ENCODE measurements at regions not wholly inside any gene's neighbourhood (a gene's known extent, or its start where the extent isn't known, plus 50 kb on each side); places are given as distances from the start of the nearest gene placed in this dataset.

- CTCF ChIA-PET, result no interaction called here
- peaks cover 4% of the 10 kb centered on the region for H3K9me3 Mint-ChIP-seq (ENCODE audit: insufficient read depth)
- 59% methylated on average over 2 of the region's 4 CpGs for WGBS (ENCODE audit: insufficient coverage)
- Histone ChIP-seq H3K4me1 (ENCODE audit: control insufficient read depth in 2 of 2, insufficient read depth in 2 of 2, low read length in 2 of 2) (no peaks in the 10 kb centered on the region), H3K27ac (ENCODE audit: low read length in 2 of 2) (no peak overlapping the region), H3K9ac (ENCODE audit: low read length) (no peak overlapping the region), H3K36me3 (replicated peaks in 1 of 2; ENCODE audit: control extremely low read depth in 1 of 2, control insufficient read depth in 1 of 2, extremely low read depth in 1 of 2, insufficient read depth in 2 of 2, low read length in 1 of 2) (no peaks in the 10 kb centered on the region), H4K20me1 (ENCODE audit: control insufficient read depth, insufficient read depth, low read length, poor library complexity, severe bottlenecking) (no peaks in the 10 kb centered on the region), H3K27me3 (replicated peaks in 1 of 4; ENCODE audit: control extremely low read depth in 1 of 4, control insufficient read depth in 3 of 4, insufficient read depth in 4 of 4, low read length in 3 of 4) (no peaks in the 10 kb centered on the region), H3K4me3 (ENCODE audit: control extremely low read depth in 1 of 5, extremely low read depth in 1 of 5, insufficient read depth in 1 of 5, low read depth in 2 of 5, low read length in 4 of 5) (no peak overlapping the region), H3K9me3 (ENCODE audit: control extremely low read depth in 1 of 3, control insufficient read depth in 2 of 3, insufficient read depth in 1 of 3, low read length in 2 of 3) (no peaks in the 10 kb centered on the region), H2AFZ (ENCODE audit: insufficient read depth, low read depth, low read length, poor library complexity, severe bottlenecking) (no peak overlapping the region), H3K4me2 (replicated peaks; ENCODE audit: low read depth, low read length, poor library complexity, severe bottlenecking) (no peak overlapping the region), H3K79me2 (ENCODE audit: control insufficient read depth, insufficient read depth, low read length) (no peaks in the 10 kb centered on the region)
- no peak overlapping the region for H3K27ac Mint-ChIP-seq
- no peak overlapping the region for H3K4me3 Mint-ChIP-seq
- no peaks in the 10 kb centered on the region for H3K27me3 Mint-ChIP-seq
- TF ChIP-seq CTCF (IDR thresholded peaks at IDR 0.05) (no peak), EZH2 (IDR thresholded peaks at IDR 0.05; ENCODE audit: borderline replicate concordance, insufficient read depth, low read depth, low read length, poor library complexity, severe bottlenecking) (no peak)
- POLR2A ChIA-PET, result no interaction called here
- H3K4me1 Mint-ChIP-seq, result no peaks in the 10 kb centered on the region
- ATAC-seq (ENCODE audit: low read depth), result no peak
- intact Hi-C loops (cut with micrococcal nuclease), result no loop called here
- DNase-seq, result no peak
These were observed 205.2 kb downstream of the JRKL start for GRCh38 chr11:96595011-96595410.

- Histone ChIP-seq H3K4me3 (ENCODE audit: control extremely low read depth in 1 of 5, extremely low read depth in 1 of 5, insufficient read depth in 1 of 5, low read depth in 2 of 5, low read length in 4 of 5) (no peak overlapping the region), H3K9me3 (ENCODE audit: control extremely low read depth in 1 of 3, control insufficient read depth in 2 of 3, insufficient read depth in 1 of 3, low read length in 2 of 3) (no peaks in the 10 kb centered on the region), H2AFZ (ENCODE audit: insufficient read depth, low read depth, low read length, poor library complexity, severe bottlenecking) (no peak overlapping the region), H3K4me2 (replicated peaks; ENCODE audit: low read depth, low read length, poor library complexity, severe bottlenecking) (no peak overlapping the region), H3K79me2 (ENCODE audit: control insufficient read depth, insufficient read depth, low read length) (no peaks in the 10 kb centered on the region), H3K9ac (ENCODE audit: low read length) (no peak overlapping the region), H3K27ac (ENCODE audit: low read length in 2 of 2) (no peak overlapping the region), H4K20me1 (ENCODE audit: control insufficient read depth, insufficient read depth, low read length, poor library complexity, severe bottlenecking) (no peaks in the 10 kb centered on the region), H3K27me3 (replicated peaks in 1 of 4; ENCODE audit: control extremely low read depth in 1 of 4, control insufficient read depth in 3 of 4, insufficient read depth in 4 of 4, low read length in 3 of 4) (no peaks in the 10 kb centered on the region), H3K36me3 (replicated peaks in 1 of 2; ENCODE audit: control extremely low read depth in 1 of 2, control insufficient read depth in 1 of 2, extremely low read depth in 1 of 2, insufficient read depth in 2 of 2, low read length in 1 of 2) (no peaks in the 10 kb centered on the region), H3K4me1 (ENCODE audit: control insufficient read depth in 2 of 2, insufficient read depth in 2 of 2, low read length in 2 of 2) (no peaks in the 10 kb centered on the region)
- ChIA-PET CTCF (no interaction called here), POLR2A (no interaction called here)
- intact Hi-C loops (cut with micrococcal nuclease), result no loop called here
- TF ChIP-seq CTCF (IDR thresholded peaks at IDR 0.05) (no peak), EZH2 (IDR thresholded peaks at IDR 0.05; ENCODE audit: borderline replicate concordance, insufficient read depth, low read depth, low read length, poor library complexity, severe bottlenecking) (no peak)
- Mint-ChIP-seq H3K27ac (no peak overlapping the region), H3K4me3 (no peak overlapping the region), H3K9me3 (ENCODE audit: insufficient read depth) (no peaks in the 10 kb centered on the region), H3K4me1 (no peaks in the 10 kb centered on the region), H3K27me3 (no peaks in the 10 kb centered on the region)
- 100% methylated on average over 1 of the region's 4 CpGs for WGBS (ENCODE audit: insufficient coverage)
- ATAC-seq (ENCODE audit: low read depth) (no peak), DNase-seq (no peak)
These were observed 218.2 kb downstream of the JRKL start for GRCh38 chr11:96607864-96608558.
